ENCODE measurements at regions not wholly inside any gene's neighbourhood (a gene's known extent, or its start where the extent isn't known, plus 50 kb on each side); places are given as distances from the start of the nearest gene placed in this dataset.

GRCh38 chr3:82957079-82957478 is 1195.6 kb upstream of the GBE1 start:
- Histone ChIP-seq H3K4me2 (no peak overlapping the region), H3K79me2 (replicated peaks; ENCODE audit: insufficient read depth) (no peaks in the 10 kb centered on the region), H4K20me1 (replicated peaks; ENCODE audit: insufficient read depth) (no peaks in the 10 kb centered on the region), H3F3A (replicated peaks; ENCODE audit: low read depth) (no peaks in the 10 kb centered on the region), H3K36me3 (ENCODE audit: insufficient read depth) (no peaks in the 10 kb centered on the region), H2AFZ (no peak overlapping the region), H3K4me1 (ENCODE audit: insufficient read depth) (no peaks in the 10 kb centered on the region; the same call in 1 of the 2 replicates), H3K9me2 (ENCODE audit: insufficient read depth) (no peaks in the 10 kb centered on the region), H3K27me3 (ENCODE audit: insufficient read depth) (no peaks in the 10 kb centered on the region), H3K27ac (ENCODE audit: low read depth) (no peak overlapping the region), H3K4me3 (no peak overlapping the region)
- H3K36me3 Mint-ChIP-seq (ENCODE audit: low read depth) = peaks cover 11% of the 10 kb centered on the region; the same call in 2 of the 3 replicates
- ATAC-seq = no peak
- peaks cover 13% of the 10 kb centered on the region for H3K9me3 Mint-ChIP-seq
- no peak for TF ChIP-seq REST (IDR thresholded peaks at IDR 0.05; ENCODE audit: unreplicated experiment)
- TF ChIP-seq STAT1 (IDR thresholded peaks at IDR 0.05; ENCODE audit: unreplicated experiment) = no peak
- TF ChIP-seq NANOG (IDR thresholded peaks at IDR 0.05; ENCODE audit: borderline replicate concordance) = no peak
- no peak for TF ChIP-seq ETS1 (IDR thresholded peaks at IDR 0.05)
- no peak for TF ChIP-seq ZNF331 (CRISPR knock-in tag; IDR thresholded peaks at IDR 0.05; ENCODE audit: low read depth)
- TF ChIP-seq EZH2 (IDR thresholded peaks at IDR 0.05; ENCODE audit: low read depth, unreplicated experiment) = no peak
- TF ChIP-seq EZH2phosphoT487 (IDR thresholded peaks at IDR 0.05; ENCODE audit: unreplicated experiment) = no peak
- TF ChIP-seq JUNB (IDR thresholded peaks at IDR 0.05; ENCODE audit: unreplicated experiment) = no peak
- TF ChIP-seq ZNF462 (CRISPR knock-in tag; IDR thresholded peaks at IDR 0.05) = no peak
- no peak for TF ChIP-seq CREB1 (CRISPR knock-in tag; IDR thresholded peaks at IDR 0.05; ENCODE audit: low read depth)
- no peak for DNase-seq (ENCODE audit: low spot score)
- no peak overlapping the region for H3K4me3 Mint-ChIP-seq
- H3K27ac Mint-ChIP-seq = no peak overlapping the region
- no peaks in the 10 kb centered on the region for H3K27me3 Mint-ChIP-seq (ENCODE audit: insufficient read depth, low read depth, poor library complexity)
- 0 out of 3 replicates have a peak, but pooled peaks cover 4% of the 10 kb centered on the region for H3K4me1 Mint-ChIP-seq
